ENCODE measurements at regions not wholly inside any gene's neighbourhood (a gene's known extent, or its start where the extent isn't known, plus 50 kb on each side); places are given as distances from the start of the nearest gene placed in this dataset.

DNA sequence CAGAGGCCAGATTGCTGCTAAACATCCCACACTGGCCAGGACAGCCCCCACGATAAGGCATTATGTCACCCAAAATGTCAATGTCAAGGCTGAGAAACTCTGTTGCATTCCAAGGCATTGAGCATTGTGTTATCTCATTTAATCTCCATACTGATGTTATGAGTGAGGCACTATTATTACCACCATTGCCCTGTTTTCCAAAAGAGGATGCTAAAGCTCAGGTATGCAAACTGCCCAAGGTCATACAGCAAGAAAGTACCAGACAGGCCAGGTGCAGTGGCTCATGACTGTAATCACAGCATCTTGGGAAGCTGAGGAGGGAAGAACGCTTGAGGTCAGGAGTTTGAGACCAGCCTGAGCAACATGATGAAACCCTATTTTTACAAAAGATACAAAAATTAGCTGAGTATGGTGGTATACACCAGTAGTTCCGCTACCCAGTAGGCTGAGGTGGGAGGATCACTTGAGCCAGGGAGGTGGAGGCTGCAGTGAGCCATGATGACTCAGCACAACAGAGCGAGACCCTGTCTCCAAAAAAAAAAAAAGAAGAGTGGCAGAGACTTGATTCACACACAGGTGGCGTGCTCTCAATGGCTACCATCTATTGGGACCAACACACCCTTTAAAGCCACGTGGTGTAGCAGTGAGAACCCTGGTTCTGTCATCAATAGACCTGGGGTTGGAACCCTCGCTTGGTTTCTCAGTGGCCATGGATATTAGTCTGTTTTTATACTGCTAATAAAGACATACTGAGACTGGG, 58.8 kb upstream of the GRIN2A start:
- ATAC-seq (ENCODE audit: low read depth) (no peak), DNase-seq (no peak)
- Histone ChIP-seq H4K20me1 (ENCODE audit: control insufficient read depth, insufficient read depth, low read length, poor library complexity, severe bottlenecking) (no peaks in the 10 kb centered on the region), H3K36me3 (replicated peaks in 1 of 2; ENCODE audit: control extremely low read depth in 1 of 2, control insufficient read depth in 1 of 2, extremely low read depth in 1 of 2, insufficient read depth in 2 of 2, low read length in 1 of 2) (no peaks in the 10 kb centered on the region), H3K9me3 (ENCODE audit: control extremely low read depth in 1 of 3, control insufficient read depth in 2 of 3, insufficient read depth in 1 of 3, low read length in 2 of 3) (peaks cover 0 to 3% (median 0%) of the 10 kb centered on the region in 3 donors), H2AFZ (ENCODE audit: insufficient read depth, low read depth, low read length, poor library complexity, severe bottlenecking) (no peak overlapping the region), H3K79me2 (ENCODE audit: control insufficient read depth, insufficient read depth, low read length) (no peaks in the 10 kb centered on the region), H3K4me1 (ENCODE audit: control insufficient read depth in 2 of 2, insufficient read depth in 2 of 2, low read length in 2 of 2) (peaks cover 8 to 11% of the 10 kb centered on the region in 2 donors), H3K4me3 (ENCODE audit: control extremely low read depth in 1 of 5, extremely low read depth in 1 of 5, insufficient read depth in 1 of 5, low read depth in 2 of 5, low read length in 4 of 5) (no peak overlapping the region), H3K27ac (ENCODE audit: low read length in 2 of 2) (no peak overlapping the region), H3K4me2 (replicated peaks; ENCODE audit: low read depth, low read length, poor library complexity, severe bottlenecking) (no peak overlapping the region), H3K9ac (ENCODE audit: low read length) (no peak overlapping the region), H3K27me3 (replicated peaks in 1 of 4; ENCODE audit: control extremely low read depth in 1 of 4, control insufficient read depth in 3 of 4, insufficient read depth in 4 of 4, low read length in 3 of 4) (peaks cover 0 to 3% (median 0%) of the 10 kb centered on the region in 4 experiments)
- H3K4me3 Mint-ChIP-seq, result no peak overlapping the region
- 80% methylated on average over 3 of the region's 7 CpGs for WGBS (ENCODE audit: insufficient coverage)
- no peak for TF ChIP-seq EZH2 (IDR thresholded peaks at IDR 0.05; ENCODE audit: borderline replicate concordance, insufficient read depth, low read depth, low read length, poor library complexity, severe bottlenecking)
- no peaks in the 10 kb centered on the region for H3K9me3 Mint-ChIP-seq (ENCODE audit: insufficient read depth)
- peaks cover 7% of the 10 kb centered on the region for H3K27me3 Mint-ChIP-seq
- peaks cover 8% of the 10 kb centered on the region for H3K4me1 Mint-ChIP-seq
- ChIA-PET CTCF (interaction anchor here (0.6 kb wide), 1 partner anchor 15 kb away, joined by 3 read pairs; no protein-coding TSS in a partner anchor), POLR2A (no interaction called here)
- H3K27ac Mint-ChIP-seq, result no peak overlapping the region
- intact Hi-C loops (cut with micrococcal nuclease), result no loop called here

DNA sequence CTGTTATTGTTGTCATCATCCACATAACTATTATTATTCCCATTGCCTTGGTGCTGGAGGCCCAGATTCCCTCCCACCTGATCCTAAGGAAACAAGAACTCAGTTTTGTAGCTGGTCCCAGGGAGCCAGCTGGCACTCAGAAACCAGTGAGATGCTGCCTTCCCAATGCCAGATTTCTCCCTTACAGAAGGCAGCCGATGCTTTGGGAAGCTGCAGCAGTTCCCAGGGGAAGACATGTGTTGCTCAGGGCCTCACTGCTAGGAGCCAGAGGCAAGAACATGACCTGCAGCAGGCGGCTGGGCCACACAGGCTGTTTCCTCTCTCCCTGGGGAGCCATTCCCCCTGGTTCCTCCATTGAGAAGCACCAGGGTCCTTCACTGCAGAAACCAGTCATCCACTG, 59.9 kb upstream of the GRIN2A start:
- H3K9me3 ChIP-seq (ENCODE audit: control extremely low read depth in 1 of 3, control insufficient read depth in 2 of 3, insufficient read depth in 1 of 3, low read length in 2 of 3), result peaks cover 0 to 3% (median 0%) of the 10 kb centered on the region in 3 donors
- peaks cover 8 to 11% of the 10 kb centered on the region in 2 donors for H3K4me1 ChIP-seq (ENCODE audit: control insufficient read depth in 2 of 2, insufficient read depth in 2 of 2, low read length in 2 of 2)
- TF ChIP-seq, protein P1, sequence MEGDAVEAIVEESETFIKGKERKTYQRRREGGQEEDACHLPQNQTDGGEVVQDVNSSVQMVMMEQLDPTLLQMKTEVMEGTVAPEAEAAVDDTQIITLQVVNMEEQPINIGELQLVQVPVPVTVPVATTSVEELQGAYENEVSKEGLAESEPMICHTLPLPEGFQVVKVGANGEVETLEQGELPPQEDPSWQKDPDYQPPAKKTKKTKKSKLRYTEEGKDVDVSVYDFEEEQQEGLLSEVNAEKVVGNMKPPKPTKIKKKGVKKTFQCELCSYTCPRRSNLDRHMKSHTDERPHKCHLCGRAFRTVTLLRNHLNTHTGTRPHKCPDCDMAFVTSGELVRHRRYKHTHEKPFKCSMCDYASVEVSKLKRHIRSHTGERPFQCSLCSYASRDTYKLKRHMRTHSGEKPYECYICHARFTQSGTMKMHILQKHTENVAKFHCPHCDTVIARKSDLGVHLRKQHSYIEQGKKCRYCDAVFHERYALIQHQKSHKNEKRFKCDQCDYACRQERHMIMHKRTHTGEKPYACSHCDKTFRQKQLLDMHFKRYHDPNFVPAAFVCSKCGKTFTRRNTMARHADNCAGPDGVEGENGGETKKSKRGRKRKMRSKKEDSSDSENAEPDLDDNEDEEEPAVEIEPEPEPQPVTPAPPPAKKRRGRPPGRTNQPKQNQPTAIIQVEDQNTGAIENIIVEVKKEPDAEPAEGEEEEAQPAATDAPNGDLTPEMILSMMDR (IDR thresholded peaks at IDR 0.05), result no peak
- TF ChIP-seq EZH2 (IDR thresholded peaks at IDR 0.05; ENCODE audit: borderline replicate concordance, insufficient read depth, low read depth, low read length, poor library complexity, severe bottlenecking), result no peak
- no peak overlapping the region for H3K27ac Mint-ChIP-seq
- H3K79me2 ChIP-seq (ENCODE audit: control insufficient read depth, insufficient read depth, low read length), result no peaks in the 10 kb centered on the region
- DNase-seq (no peak), ATAC-seq (ENCODE audit: low read depth) (no peak)
- H3K36me3 ChIP-seq (replicated peaks in 1 of 2; ENCODE audit: control extremely low read depth in 1 of 2, control insufficient read depth in 1 of 2, extremely low read depth in 1 of 2, insufficient read depth in 2 of 2, low read length in 1 of 2), result no peaks in the 10 kb centered on the region
- no peak overlapping the region for H2AFZ ChIP-seq (ENCODE audit: insufficient read depth, low read depth, low read length, poor library complexity, severe bottlenecking)
- WGBS (ENCODE audit: insufficient coverage), result 35% methylated on average over 2 of the region's 2 CpGs
- H4K20me1 ChIP-seq (ENCODE audit: control insufficient read depth, insufficient read depth, low read length, poor library complexity, severe bottlenecking), result no peaks in the 10 kb centered on the region
- H3K4me3 ChIP-seq (ENCODE audit: control extremely low read depth in 1 of 5, extremely low read depth in 1 of 5, insufficient read depth in 1 of 5, low read depth in 2 of 5, low read length in 4 of 5), result no peak overlapping the region
- peaks cover 8% of the 10 kb centered on the region for H3K4me1 Mint-ChIP-seq
- H3K27me3 Mint-ChIP-seq, result peaks cover 7% of the 10 kb centered on the region
- no peak overlapping the region for H3K4me2 ChIP-seq (replicated peaks; ENCODE audit: low read depth, low read length, poor library complexity, severe bottlenecking)
- ChIA-PET POLR2A (no interaction called here), CTCF (no interaction called here)
- no peak overlapping the region for H3K27ac ChIP-seq (ENCODE audit: low read length in 2 of 2)
- H3K9ac ChIP-seq (ENCODE audit: low read length), result no peak overlapping the region
- intact Hi-C loops (cut with micrococcal nuclease), result no loop called here
- peaks cover 0 to 3% (median 0%) of the 10 kb centered on the region in 4 experiments for H3K27me3 ChIP-seq (replicated peaks in 1 of 4; ENCODE audit: control extremely low read depth in 1 of 4, control insufficient read depth in 3 of 4, insufficient read depth in 4 of 4, low read length in 3 of 4)
- H3K4me3 Mint-ChIP-seq, result no peak overlapping the region
- H3K9me3 Mint-ChIP-seq (ENCODE audit: insufficient read depth), result no peaks in the 10 kb centered on the region

Measured in B cell (primary cell).